ENCODE measurements at regions not wholly inside any gene's neighbourhood (a gene's known extent, or its start where the extent isn't known, plus 50 kb on each side); places are given as distances from the start of the nearest gene placed in this dataset.

DNA sequence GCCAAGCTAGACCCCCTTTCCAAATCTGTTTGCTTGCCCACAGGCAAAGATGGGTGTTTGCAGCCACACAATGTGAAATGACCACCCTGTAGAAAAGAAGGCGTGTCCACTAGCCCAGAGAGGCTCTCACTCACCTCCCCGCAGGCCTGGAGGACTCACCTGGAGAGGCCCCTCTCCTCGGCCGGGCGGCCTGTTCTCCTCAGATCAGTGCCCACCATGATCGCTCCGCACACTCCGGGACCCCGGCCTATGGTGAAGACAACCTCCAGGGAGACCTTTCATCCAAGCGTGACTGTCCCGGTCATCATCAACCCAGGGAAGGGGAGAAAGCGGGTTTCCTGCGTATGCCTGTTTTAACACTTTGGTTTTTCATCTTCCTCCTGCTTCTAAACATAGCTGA lies 328.7 kb upstream of the SALL3 start:
- DNase-seq (ENCODE audit: low read depth, low spot score), result no peak

GRCh38 chr18:78652001-78652545 lies 327.5 kb upstream of the SALL3 start:
- no peak overlapping the region for H3K4me3 ChIP-seq (ENCODE audit: low read length)
- no peak for DNase-seq (ENCODE audit: low read depth, low spot score)

More for the DNA sequence above, 328.7 kb upstream of the SALL3 start:
- no peak overlapping the region for H3K4me3 ChIP-seq (ENCODE audit: low read length)

DNA sequence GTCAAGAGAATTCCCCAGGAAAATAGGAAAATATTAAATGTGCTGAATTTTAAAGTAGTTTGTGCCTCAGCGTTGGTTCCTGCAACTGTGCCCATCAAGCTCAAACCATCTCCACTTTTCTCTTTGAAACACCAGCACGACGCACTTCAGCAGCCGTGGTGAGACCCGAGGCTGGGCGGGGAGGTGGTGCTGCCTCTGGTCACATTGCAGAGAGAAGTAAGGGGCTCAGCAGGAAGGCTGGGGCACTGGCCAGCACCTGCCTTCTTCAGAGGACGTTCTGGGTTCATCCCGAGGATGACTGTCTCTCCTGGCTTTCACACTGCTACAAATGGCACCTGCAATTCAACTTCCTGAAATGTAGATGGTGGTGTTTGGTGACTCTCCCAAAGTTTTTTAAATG lies 323.7 kb upstream of the SALL3 start:
- DNase-seq (ENCODE audit: low read depth, low spot score), result no peak
- H3K4me3 ChIP-seq (ENCODE audit: low read length), result no peak overlapping the region

DNA sequence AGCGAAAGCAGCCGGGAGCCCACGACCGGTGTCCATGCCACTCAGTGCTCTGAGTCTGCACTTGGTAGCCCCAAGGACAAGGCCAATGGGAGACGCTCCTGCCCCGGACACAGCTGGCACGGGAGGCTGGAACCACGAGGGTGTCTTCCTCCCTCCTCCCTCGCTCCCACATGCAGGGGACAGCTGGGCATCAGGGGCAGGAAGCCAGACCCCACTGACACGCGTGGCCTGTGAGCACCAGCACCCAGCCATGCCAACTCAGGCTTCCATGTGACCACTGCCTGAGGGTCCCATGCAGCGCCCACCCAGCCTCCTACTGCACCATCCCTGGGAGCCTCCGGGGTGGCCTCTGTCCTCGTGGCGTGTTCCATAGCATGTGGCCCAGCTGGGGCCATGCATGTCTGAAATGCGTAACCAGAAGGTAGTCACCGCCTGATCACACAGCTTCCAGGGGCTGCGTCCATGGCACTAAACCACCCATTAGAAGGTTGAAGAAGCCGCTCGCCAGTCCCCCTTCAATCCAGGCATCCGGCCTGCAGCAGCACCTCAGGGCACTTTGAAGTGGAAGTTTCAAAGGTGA lies 323.2 kb upstream of the SALL3 start:
- no peak for DNase-seq (ENCODE audit: low read depth, low spot score)
- H3K4me3 ChIP-seq (ENCODE audit: low read length), result no peak overlapping the region

- no peak for DNase-seq (ENCODE audit: low read depth, low spot score)
- H3K4me3 ChIP-seq (ENCODE audit: low read length), result no peak overlapping the region
Observed at GRCh38 chr18:78658531-78658930, 321.1 kb upstream of the SALL3 start.

DNA sequence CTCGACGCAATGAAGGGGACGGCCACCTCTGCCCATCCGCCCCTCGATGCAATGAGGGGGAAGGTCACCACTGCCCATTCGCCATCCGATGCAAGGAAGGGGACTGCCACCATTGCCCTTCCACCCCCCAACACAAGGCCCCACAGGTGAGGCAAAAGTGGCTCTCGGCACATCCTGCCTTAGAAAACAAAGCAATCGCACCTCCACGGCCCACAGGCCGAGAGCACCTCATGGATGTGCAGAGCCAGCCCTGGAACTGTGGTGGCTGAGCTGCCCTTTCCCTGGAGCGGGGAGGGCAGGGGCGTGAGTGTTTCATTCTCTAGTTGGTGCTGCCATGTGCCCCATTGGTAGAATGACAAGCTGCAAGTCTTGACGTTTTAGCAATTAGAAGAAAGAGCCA lies 320.6 kb upstream of the SALL3 start:
- no peak for DNase-seq (ENCODE audit: low read depth, low spot score)
- H3K4me3 ChIP-seq (ENCODE audit: low read length), result no peak overlapping the region

- no peak overlapping the region for H3K4me3 ChIP-seq (ENCODE audit: low read length)
- no peak for DNase-seq (ENCODE audit: low read depth, low spot score)
Observed at GRCh38 chr18:78659748-78660147, 319.9 kb upstream of the SALL3 start.

GRCh38 chr18:78660311-78660710 lies 319.3 kb upstream of the SALL3 start:
- no peak overlapping the region for H3K4me3 ChIP-seq (ENCODE audit: low read length)

GRCh38 chr18:78661316-78661715 lies 318.3 kb upstream of the SALL3 start:
- DNase-seq (ENCODE audit: low read depth, low spot score), result no peak
- H3K4me3 ChIP-seq (ENCODE audit: low read length), result no peak overlapping the region

More at GRCh38 chr18:78660311-78660710, 319.3 kb upstream of the SALL3 start:
- DNase-seq (ENCODE audit: low read depth, low spot score), result no peak

GRCh38 chr18:78662879-78663278 lies 316.7 kb upstream of the SALL3 start:
- no peak overlapping the region for H3K4me3 ChIP-seq (ENCODE audit: low read length)
- DNase-seq (ENCODE audit: low read depth, low spot score), result no peak

GRCh38 chr18:78664048-78664447 lies 315.6 kb upstream of the SALL3 start:
- DNase-seq (ENCODE audit: low read depth, low spot score), result no peak
- H3K4me3 ChIP-seq (ENCODE audit: low read length), result no peak overlapping the region

GRCh38 chr18:78664848-78665247 lies 314.8 kb upstream of the SALL3 start:
- DNase-seq (ENCODE audit: low read depth, low spot score), result no peak
- no peak overlapping the region for H3K4me3 ChIP-seq (ENCODE audit: low read length)

GRCh38 chr18:78665644-78666043 lies 314.0 kb upstream of the SALL3 start:
- DNase-seq (ENCODE audit: low read depth, low spot score), result peak; percentile 81
- H3K4me3 ChIP-seq (ENCODE audit: low read length), result no peak overlapping the region

DNA sequence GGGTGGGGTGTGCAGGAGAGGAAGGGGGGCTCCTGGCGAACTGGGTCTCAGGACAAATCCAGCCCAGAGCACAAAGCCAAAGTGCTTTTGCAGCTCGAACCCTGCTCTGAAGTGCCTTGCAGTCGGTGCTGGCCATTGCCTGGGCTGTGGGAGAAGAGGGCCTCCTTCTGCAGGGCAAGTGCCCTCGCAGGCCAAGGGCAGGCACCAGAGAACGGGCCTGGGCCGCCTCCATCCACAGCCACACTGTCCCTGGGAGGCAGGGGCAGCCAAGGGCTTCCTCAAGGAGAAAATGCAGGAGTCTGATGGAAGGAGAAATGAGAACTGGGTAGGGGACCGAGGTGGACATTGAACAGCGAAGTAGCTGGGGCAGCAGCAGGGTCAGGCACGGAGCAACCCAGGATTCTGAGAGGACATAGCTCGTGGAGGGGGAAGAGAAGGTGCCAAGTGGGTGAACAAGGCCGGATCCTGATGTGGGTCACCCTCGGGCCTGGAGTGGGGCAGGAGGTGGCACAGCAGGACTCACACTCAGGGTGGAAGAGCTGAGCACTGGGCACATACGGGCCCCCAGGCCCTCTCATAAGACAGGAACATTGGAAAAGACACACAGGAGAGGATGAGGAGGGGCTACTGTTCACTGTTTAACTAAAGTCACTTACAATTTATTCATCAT lies 312.8 kb upstream of the SALL3 start:
- H3K4me3 ChIP-seq (ENCODE audit: low read length), result no peak overlapping the region
- DNase-seq (ENCODE audit: low read depth, low spot score), result no peak

DNA sequence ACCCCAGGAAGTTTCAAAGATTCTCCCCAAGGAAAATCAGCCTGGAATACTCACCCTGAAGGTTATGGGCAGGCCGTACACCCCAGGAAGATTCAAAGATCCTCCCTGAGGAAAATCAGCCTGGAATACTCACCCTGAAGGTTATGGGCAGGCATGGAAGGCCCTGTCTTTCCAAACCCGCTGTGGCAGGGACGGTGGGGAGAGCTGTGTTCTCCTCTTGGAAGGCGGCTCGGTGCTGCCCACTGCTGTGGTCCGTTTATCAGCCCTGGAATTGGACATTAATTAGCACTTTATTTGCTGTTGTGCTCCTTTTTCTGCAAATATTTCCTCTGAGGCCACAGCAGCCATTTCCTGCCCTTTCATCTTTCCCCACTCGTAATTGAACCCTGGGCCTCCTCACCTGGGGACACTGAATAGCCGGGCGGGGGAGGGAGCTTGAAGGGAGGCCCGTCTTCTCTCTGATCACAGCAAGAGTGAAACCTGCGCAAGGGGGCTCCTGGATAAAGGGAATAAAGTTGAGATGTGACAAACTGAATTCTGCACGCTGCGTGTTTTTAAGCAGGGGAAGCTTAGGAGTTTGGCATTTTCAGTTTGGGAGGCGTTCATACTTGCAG lies 308.7 kb upstream of the SALL3 start:
- H3K4me3 ChIP-seq (ENCODE audit: low read length), result no peak overlapping the region
- DNase-seq (ENCODE audit: low read depth, low spot score), result no peak

DNA sequence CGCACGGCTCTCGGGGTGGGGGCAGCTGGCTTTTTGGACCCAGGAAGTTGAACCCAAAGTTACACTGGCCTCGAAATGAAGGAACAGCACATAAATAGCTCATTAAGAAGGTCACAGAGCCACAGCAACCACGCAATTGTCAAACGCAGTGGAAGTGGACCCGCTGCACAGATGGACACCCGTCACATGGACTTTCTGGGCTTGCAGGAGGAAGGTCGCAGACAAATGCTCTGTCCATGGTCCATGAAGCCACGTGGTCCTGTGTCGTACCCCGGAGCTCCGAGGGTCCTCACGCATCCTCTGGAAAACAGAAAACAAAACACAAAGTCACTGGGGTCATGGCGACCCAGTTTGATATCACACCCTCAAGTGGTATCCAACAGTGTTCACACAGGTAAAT lies 308.1 kb upstream of the SALL3 start:
- DNase-seq (ENCODE audit: low read depth, low spot score), result no peak
- H3K4me3 ChIP-seq (ENCODE audit: low read length), result no peak overlapping the region

- H3K4me3 ChIP-seq (ENCODE audit: low read length), result no peak overlapping the region
- DNase-seq (ENCODE audit: low read depth, low spot score), result no peak
Observed at GRCh38 chr18:78672862-78673446, 306.7 kb upstream of the SALL3 start.

- peak; percentile 21 for DNase-seq (ENCODE audit: low read depth, low spot score)
- no peak overlapping the region for H3K4me3 ChIP-seq (ENCODE audit: low read length)
Observed at GRCh38 chr18:78673516-78674321, 305.9 kb upstream of the SALL3 start.

DNA sequence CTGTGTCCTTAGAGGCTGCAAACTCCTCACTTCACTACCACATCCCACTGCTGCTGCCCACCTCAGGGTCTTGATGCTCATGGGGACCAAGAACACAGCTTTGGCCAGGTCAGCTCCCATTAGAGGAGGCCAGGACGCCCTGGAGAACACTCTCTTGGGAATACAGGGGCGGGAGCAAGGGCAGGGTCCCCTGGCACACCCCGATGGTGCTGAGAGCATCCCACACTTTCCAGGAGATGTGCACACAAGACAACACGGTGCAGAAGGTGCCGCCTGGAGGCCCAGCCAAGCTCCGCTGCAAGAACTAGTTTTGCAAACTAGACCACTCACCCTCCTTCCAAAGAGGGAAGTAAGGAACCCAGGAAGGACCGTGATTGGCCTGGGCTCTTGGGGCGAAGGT lies 304.4 kb upstream of the SALL3 start:
- no peak for DNase-seq (ENCODE audit: low read depth, low spot score)
- no peak overlapping the region for H3K4me3 ChIP-seq (ENCODE audit: low read length)
